Fibroblast of upper back skin (primary cell): ENCODE measurements at regions not wholly inside any gene's neighbourhood (a gene's known extent, or its start where the extent isn't known, plus 50 kb on each side); places are given as distances from the start of the nearest gene placed in this dataset.
A peak's percentile ranks its signal among the peaks of the same experiment; 100 is the strongest.

Experiments
- DNase-seq: peaks from one replicate; pipeline ENCODE4 v3.0.0-alpha.2; 2013

GRCh38 chr4:100721490-100721889, 203.7 kb upstream of the EMCN start:
- no peak for DNase-seq

DNA sequence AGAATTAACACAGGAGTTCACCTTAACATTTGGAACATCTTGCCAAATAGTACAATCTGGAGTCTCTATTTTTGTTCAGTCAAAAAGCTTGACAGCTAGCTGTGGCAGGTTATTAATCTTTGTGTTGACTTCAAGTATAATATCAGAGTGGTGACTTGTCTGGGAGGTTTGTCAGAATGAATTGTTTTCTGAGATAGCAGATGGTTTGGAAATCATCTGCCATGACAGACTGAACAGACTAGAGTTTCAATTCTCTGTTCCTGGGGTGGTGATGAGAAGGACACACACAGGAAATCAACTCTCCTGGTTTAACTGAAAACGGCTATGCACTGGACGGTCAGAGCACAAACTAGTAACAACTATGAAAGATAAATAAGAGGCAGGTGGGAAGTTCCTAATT, 203.3 kb upstream of the EMCN start:
- DNase-seq: no peak

DNA sequence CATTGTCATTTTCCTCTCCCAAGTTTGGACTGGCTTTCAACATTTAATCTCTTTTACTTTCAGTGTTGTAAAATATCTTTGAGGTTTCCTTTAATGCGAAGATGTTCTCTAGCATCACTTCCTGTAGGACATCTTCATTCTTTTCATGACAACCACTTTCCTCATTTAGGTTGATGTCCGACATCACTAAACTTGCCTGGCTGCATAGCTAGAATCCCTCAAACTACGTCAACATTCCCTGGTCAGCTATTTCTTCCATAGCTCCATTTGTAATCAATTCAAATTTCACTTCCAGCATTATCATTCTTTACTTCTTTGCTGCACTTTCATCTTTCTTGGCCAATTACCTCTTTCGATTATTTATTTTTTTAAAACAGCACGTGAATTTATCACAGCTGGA, 198.6 kb upstream of the EMCN start:
- DNase-seq: no peak

GRCh38 chr4:100708776-100709175, 191.0 kb upstream of the EMCN start:
- DNase-seq: no peak

DNA sequence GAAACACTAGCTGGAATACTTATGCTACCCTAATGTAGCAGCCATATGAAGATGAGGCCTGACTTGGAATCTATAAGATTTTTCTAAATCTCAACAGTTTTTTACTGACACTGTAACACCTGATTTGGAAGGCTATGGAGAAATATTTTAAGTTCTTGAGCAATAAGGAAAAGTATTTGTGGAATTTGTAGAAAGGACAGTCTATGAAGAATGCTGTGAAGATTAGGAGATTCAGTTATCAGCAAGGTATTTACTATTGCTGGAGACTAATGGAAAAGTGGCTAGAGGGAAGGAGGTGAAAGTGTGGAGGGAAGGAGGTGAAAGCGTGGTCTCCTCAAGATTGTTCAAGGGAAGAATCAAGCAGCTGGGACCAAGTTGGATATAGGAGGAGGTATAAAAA, 190.0 kb upstream of the EMCN start:
- peak; percentile 7 for DNase-seq

- no peak for DNase-seq
Observed at GRCh38 chr4:100696531-100696930, 178.7 kb upstream of the EMCN start.

GRCh38 chr4:100695871-100696270, 178.0 kb upstream of the EMCN start:
- no peak for DNase-seq

GRCh38 chr4:100695039-100695654, 177.3 kb upstream of the EMCN start:
- no peak for DNase-seq

DNA sequence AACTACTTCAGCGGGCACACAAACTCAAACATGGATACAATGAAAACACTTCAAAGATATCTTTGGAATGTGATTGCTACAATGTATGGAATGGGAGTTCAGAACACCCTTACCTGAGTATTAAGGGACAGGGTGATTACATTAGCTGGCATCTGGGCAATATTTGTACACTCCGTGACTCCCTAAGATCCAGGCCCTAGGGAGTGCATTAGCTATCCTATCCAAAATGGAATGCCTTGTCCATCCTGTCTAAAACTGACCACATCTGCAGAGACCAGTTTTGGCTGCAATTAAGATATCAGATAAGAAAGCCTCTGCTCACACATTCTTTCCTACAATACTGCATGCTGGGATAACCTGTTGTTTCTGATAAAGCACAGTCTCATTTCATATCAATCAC, 176.6 kb upstream of the EMCN start:
- DNase-seq: no peak

GRCh38 chr4:100690812-100691211, 173.0 kb upstream of the EMCN start:
- no peak for DNase-seq

GRCh38 chr4:100688368-100688767, 170.5 kb upstream of the EMCN start:
- no peak for DNase-seq

GRCh38 chr4:100682477-100683218, 164.8 kb upstream of the EMCN start:
- DNase-seq: no peak

GRCh38 chr4:100681289-100681688, 163.5 kb upstream of the EMCN start:
- DNase-seq: no peak

DNA sequence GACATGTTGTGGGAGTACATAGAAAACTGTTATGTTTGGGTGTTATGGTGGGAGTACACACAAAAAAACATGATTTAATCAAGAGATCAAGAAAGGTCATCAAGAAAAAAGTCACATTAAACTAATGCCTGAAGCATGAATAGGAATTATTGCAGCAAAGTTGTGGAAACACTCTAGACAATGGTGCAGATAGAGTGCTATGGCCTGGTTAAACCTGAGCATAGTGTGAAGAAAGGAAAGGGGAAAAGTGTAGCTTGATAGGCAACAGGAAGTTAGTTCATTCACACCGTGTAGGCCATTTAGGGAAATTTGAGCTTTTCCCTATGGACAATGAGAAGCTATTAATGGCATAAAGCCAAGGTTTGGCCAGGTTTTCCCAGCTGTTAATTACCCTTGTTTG, 162.1 kb upstream of the EMCN start:
- no peak for DNase-seq

DNA sequence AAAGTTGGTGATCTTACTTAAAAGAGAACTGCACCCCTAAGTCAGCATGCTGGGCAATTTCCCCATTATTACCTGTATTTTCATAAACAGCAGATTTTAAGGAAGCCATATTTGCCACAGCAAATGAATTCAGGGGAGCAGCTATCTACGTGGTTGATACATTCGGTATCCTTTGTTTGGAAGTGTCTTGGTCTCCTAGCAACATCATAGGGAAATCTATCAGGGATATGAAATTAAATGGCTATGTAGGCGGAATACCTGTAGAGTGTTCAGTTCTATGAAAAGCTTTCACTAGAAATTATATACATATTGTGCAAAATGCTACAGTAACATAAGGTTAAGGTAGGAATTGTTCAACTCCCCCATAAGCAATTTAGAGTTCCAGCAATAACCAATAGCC, 157.2 kb upstream of the EMCN start:
- DNase-seq: no peak

GRCh38 chr4:100657187-100657586, 139.4 kb upstream of the EMCN start:
- no peak for DNase-seq

DNA sequence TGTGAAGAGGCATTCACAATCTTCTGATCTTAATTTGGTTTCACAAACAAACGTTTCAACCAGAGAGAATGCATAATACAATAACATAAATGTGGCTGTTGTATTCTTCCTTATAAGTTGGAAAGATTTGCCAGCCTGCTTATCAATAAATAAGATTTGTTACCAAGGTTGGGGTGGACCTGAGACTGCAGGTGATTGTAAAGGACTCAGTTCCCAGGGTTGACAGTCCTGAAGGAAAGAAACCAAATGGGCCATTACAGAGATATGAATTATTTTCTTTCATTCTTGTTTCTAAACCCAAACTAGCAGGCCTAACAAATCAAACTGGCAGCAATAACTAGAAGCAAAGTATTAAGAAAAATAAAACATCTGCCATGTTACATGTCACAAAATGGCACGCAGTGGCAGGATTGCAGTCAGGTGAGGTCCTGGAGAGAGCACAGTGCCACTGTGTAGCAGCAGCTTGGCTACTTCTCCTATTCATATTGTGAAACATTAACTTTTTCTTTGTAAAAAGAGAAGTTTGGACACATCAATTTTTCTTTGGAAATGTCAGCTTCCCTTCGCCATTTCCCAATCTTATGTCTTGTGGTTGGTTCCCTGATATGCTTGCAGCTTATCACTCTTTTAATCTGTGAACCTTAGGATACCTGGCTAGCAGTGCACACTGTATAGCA, 133.8 kb upstream of the EMCN start:
- DNase-seq: no peak

GRCh38 chr4:100649417-100649816, 131.6 kb upstream of the EMCN start:
- DNase-seq: no peak

GRCh38 chr4:100644150-100644549, 126.3 kb upstream of the EMCN start:
- no peak for DNase-seq

- no peak for DNase-seq
Observed at GRCh38 chr4:100641336-100641735, 123.5 kb upstream of the EMCN start.

- DNase-seq: no peak
Observed at GRCh38 chr4:100635899-100636298, 118.1 kb upstream of the EMCN start.

DNA sequence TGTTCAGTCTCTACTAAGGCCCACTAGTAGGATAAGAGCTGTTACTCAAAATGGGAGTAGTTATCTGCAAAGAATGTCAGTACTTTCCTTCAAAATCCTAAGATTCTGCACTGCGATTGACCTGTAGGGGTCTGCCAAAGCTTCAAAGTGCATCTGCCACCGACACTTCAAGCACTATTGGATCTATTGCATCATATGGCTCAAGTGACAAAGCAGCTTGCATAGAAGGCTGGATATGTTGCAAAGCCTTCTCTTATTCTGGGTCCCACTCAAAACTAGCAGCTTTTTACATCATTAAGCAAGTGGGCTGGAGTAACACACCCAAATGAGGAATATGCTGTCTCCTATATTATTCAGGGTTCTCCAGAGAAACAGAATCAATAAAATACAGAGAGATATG, 115.4 kb upstream of the EMCN start:
- no peak for DNase-seq

DNA sequence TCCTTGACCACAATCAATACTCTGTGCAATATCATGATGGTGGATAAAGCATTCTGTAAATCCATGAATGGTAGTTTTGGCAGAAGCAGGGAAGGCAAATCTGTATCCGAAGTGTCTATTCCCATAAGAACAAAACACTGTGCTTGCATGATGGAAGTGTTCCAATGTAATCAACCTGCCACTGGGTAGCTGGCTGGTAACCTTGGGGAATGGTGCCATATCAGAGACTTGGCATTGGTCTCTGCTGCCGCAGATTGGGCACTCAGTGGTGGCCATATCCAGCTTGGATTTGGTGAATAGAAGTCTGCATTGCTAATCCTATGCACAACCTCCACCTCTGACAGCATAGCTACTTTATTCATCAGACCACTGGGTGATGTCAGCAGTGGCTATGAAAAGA, 114.3 kb upstream of the EMCN start:
- DNase-seq: no peak

- no peak for DNase-seq
Observed at GRCh38 chr4:100631281-100631968, 113.6 kb upstream of the EMCN start.
